ENCODE measurements at regions not wholly inside any gene's neighbourhood (a gene's known extent, or its start where the extent isn't known, plus 50 kb on each side); places are given as distances from the start of the nearest gene placed in this dataset.

DNA sequence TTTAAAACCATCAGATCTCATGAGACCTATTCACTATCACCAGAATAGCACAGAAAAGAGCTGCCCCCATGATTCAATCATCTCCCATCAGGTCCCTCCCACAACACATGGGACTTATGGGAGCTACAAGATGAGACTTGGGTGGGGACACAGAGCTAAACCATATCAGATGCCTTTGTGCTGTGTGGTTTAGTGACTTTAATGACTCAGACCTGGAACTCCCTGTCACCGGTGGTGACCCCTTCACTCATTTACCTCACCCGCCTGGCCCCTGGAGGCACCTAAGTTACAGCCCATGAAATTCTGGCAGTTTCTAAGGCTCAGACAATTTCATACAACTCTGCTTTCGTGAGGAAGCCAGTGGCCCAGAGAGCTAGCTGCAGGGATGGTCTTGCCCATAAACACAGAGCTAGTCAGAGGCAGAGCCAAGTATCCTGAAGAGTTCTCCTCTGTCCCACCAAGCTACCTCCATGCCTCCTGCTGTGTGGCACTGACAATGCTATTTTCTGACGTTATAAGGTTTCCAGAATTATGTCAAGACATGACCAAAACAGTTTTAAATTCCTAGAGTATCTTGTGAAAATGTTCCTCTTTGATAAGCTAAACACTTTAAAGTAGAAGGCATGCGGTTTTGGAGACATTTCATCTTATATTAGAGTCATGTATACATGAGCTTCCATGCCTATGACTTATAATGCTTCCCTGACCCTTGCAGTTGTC lies 231.1 kb upstream of the IL12A start:
- no peak for TF ChIP-seq FOXP2 (optimal IDR thresholded peaks at IDR 0.05; ENCODE audit: control extremely low read depth, extremely low read length, insufficient read depth)
- TF ChIP-seq EZH2 (IDR thresholded peaks at IDR 0.05) = no peak
- no peak for TF ChIP-seq POLR2AphosphoS5 (IDR thresholded peaks at IDR 0.05; ENCODE audit: borderline replicate concordance, low read depth, low read length)
- DNase-seq (ENCODE audit: low read depth, low spot score) = no peak
- H3K9ac ChIP-seq (ENCODE audit: insufficient read length) = no peak overlapping the region
- H3K36me3 ChIP-seq (ENCODE audit: insufficient read depth, low read length) = no peaks in the 10 kb centered on the region
- no peak overlapping the region for H3K27ac ChIP-seq
- H3K4me3 ChIP-seq = no peak overlapping the region
- no peaks in the 10 kb centered on the region for H3K9me3 ChIP-seq (ENCODE audit: low read depth, low read length)

DNA sequence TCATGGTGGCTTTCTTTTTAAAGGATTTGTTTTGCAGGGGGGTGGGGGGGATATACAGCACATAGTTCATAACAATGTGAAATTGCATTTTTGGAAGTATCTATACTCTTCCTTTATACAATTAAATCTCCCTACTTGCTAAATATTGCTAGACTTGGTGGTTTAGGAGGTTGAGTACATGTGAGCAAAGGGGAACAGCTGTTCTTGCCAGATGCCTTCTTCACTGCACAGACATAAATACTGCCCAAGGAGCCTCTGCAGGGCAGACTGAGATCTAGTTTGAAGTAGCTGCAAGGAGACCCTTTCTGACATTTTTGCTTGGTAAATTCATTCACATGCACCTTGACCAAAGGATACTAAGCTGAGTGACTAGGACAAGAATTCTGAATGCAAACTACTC lies 228.6 kb upstream of the IL12A start:
- Histone ChIP-seq H3K9ac (ENCODE audit: insufficient read length) (no peak overlapping the region), H3K27ac (no peak overlapping the region), H3K36me3 (ENCODE audit: insufficient read depth, low read length) (no peaks in the 10 kb centered on the region), H3K4me3 (no peak overlapping the region), H3K9me3 (ENCODE audit: low read depth, low read length) (no peaks in the 10 kb centered on the region)
- DNase-seq (ENCODE audit: low read depth, low spot score) = no peak
- TF ChIP-seq FOXP2 (optimal IDR thresholded peaks at IDR 0.05; ENCODE audit: control extremely low read depth, extremely low read length, insufficient read depth) = no peak
- TF ChIP-seq POLR2AphosphoS5 (IDR thresholded peaks at IDR 0.05; ENCODE audit: borderline replicate concordance, low read depth, low read length) = no peak
- no peak for TF ChIP-seq EZH2 (IDR thresholded peaks at IDR 0.05)

DNA sequence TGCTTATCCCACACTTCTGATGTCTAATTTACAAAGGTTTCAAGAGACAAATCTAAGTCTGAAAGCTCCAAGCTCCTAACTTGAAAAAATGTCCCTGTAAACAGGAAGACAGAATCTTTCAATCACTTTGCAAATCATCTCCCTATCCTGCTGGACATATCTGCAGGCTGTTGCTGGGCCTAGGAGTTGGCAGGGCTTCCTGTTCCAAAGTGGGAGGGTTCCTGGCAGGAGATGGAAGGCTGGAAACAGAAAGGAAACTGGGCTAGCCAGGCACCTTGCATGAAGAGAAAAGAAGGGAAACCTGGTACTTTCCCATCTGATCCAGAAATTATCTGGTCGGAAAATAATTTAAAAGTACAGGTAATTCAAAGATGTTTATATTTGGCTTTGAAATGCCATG lies 227.3 kb upstream of the IL12A start:
- H3K4me3 ChIP-seq = no peak overlapping the region
- no peak for DNase-seq (ENCODE audit: low read depth, low spot score)
- H3K36me3 ChIP-seq (ENCODE audit: insufficient read depth, low read length) = no peaks in the 10 kb centered on the region
- H3K9ac ChIP-seq (ENCODE audit: insufficient read length) = no peak overlapping the region
- H3K27ac ChIP-seq = no peak overlapping the region
- no peaks in the 10 kb centered on the region for H3K9me3 ChIP-seq (ENCODE audit: low read depth, low read length)
- TF ChIP-seq FOXP2 (optimal IDR thresholded peaks at IDR 0.05; ENCODE audit: control extremely low read depth, extremely low read length, insufficient read depth) (no peak), EZH2 (IDR thresholded peaks at IDR 0.05) (no peak), POLR2AphosphoS5 (IDR thresholded peaks at IDR 0.05; ENCODE audit: borderline replicate concordance, low read depth, low read length) (no peak)

DNA sequence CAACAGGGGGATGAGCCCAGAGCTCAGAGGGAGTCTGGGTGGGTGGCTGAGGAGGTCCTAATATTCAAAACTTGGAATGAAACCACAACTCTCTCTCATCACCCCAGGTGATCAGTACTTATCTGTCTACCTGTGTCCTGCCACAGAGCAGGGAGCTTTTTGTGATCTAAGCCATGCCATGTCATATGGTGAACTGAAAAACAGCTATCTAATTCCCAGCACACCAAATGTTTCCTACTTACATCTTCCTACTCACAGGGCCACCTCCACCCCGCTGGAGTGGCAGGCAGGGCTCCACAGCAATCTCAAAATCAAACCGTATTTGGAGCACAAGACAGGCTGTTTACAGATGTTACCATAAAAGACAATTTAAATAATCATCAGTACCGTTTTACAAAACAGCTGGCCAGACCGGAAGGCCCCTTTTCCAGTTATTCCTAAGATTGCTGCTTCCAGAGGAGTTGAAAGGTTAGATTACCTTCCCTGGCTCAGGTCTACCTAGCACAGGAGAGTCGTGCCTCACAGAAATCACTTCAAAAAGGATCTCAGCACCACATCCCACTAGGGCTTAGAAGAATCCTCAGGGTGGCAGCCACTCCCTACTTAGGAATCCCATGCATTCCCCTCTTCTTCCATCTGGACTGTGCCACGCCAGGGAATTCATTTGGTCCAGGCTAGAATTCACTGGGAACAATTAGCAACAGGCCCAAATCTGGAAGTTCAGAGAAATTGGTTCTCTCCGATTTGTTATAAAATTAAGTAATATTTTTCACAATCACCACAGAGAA lies 226.6 kb upstream of the IL12A start:
- H3K9ac ChIP-seq (ENCODE audit: insufficient read length) = no peak overlapping the region
- H3K27ac ChIP-seq = no peak overlapping the region
- H3K36me3 ChIP-seq (ENCODE audit: insufficient read depth, low read length) = no peaks in the 10 kb centered on the region
- no peak for DNase-seq (ENCODE audit: low read depth, low spot score)
- TF ChIP-seq FOXP2 (optimal IDR thresholded peaks at IDR 0.05; ENCODE audit: control extremely low read depth, extremely low read length, insufficient read depth) = no peak
- no peak for TF ChIP-seq EZH2 (IDR thresholded peaks at IDR 0.05)
- TF ChIP-seq POLR2AphosphoS5 (IDR thresholded peaks at IDR 0.05; ENCODE audit: borderline replicate concordance, low read depth, low read length) = no peak
- no peaks in the 10 kb centered on the region for H3K9me3 ChIP-seq (ENCODE audit: low read depth, low read length)
- H3K4me3 ChIP-seq = no peak overlapping the region

DNA sequence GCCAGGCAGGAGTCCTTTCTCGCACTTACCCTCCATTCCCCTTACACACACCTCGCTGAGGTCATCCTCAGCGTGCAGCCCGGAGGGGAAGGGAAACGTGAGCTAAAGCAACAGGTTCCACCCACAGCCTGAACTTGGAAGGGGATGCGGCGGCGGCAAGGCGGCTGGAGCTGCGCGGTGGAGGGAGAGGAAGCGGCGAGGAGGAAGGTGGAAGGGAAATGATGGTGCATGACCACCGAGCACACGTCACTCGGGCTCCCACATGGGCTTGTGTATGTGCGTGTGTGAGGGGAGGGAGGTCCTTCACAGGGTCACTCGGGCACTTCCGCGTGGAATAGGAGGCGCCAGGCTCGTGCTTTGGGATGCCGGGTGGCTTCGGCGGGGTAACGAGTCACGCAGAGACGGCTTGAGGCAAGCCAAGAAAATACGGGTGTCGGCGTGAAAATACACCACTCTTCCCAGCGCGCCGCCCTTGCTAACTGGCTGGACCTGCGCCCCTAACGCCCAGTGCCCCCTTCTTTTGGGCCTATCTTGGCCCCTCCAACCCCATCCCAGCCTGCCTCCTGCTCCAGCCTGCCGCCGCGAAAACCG lies 225.5 kb upstream of the IL12A start:
- Histone ChIP-seq H3K27ac (no peak overlapping the region), H3K4me3 (peak overlapping the region; percentile 85)
- no peak for TF ChIP-seq POLR2AphosphoS5 (IDR thresholded peaks at IDR 0.05; ENCODE audit: borderline replicate concordance, low read depth, low read length)
- no peak for TF ChIP-seq FOXP2 (optimal IDR thresholded peaks at IDR 0.05; ENCODE audit: control extremely low read depth, extremely low read length, insufficient read depth)
- no peak for TF ChIP-seq EZH2 (IDR thresholded peaks at IDR 0.05)

DNA sequence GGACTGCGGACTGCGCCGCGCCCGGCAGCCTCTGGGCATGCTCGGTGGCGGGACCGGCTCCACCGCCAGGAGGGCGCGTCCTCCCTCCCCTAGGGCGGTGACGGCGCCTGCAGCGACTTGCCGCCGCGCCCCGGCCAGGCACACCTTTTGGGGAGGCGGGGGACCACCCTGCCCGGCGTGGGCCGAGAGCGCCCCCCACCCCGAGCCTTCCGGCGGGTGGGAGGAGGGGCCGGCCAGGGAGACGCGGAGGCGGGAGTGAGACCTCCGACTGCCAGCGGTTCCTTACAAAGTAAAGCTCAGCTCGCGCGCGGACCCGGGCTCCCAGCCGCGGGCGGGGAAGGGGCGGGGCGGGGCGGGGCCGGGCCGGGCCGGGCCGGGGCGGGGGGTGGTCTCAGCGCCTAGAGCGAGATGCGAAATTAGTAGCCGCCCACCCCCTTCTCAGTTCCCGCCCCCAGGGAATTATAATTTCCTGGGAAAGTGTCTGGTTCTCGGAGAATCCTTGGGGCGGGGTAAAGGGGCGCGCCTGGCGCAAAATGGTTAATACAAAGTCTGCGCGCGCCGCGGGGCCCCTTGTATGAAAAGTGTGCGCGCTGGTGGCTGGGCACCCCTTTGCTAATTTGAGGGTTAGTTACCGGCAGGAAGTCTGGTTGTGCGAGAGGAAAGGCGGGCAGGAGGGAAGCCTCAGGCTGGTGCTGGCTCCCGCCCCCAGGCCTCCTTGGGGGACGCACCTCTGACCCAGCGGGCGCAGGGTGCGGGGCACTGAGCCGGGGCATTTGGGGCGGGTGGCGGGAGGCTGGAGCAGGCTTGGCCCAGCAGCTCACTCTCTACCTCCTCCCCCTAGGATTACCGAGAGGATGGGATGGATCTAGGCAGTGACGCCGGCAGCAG lies 224.8 kb upstream of the IL12A start:
- Histone ChIP-seq H3K9me3 (ENCODE audit: low read depth, low read length) (no peaks in the 10 kb centered on the region), H3K27ac (no peak overlapping the region), H3K36me3 (ENCODE audit: insufficient read depth, low read length) (no peaks in the 10 kb centered on the region), H3K9ac (ENCODE audit: insufficient read length) (no peak overlapping the region), H3K4me3 (peak overlapping the region; percentile 85)
- no peak for TF ChIP-seq FOXP2 (optimal IDR thresholded peaks at IDR 0.05; ENCODE audit: control extremely low read depth, extremely low read length, insufficient read depth)
- no peak for TF ChIP-seq EZH2 (IDR thresholded peaks at IDR 0.05)
- no peak for TF ChIP-seq POLR2AphosphoS5 (IDR thresholded peaks at IDR 0.05; ENCODE audit: borderline replicate concordance, low read depth, low read length)
- no peak for DNase-seq (ENCODE audit: low read depth, low spot score)

More for the DNA sequence above, 225.5 kb upstream of the IL12A start:
- Histone ChIP-seq H3K9ac (ENCODE audit: insufficient read length) (no peak overlapping the region), H3K36me3 (ENCODE audit: insufficient read depth, low read length) (no peaks in the 10 kb centered on the region), H3K9me3 (ENCODE audit: low read depth, low read length) (no peaks in the 10 kb centered on the region)
- DNase-seq (ENCODE audit: low read depth, low spot score) = no peak

DNA sequence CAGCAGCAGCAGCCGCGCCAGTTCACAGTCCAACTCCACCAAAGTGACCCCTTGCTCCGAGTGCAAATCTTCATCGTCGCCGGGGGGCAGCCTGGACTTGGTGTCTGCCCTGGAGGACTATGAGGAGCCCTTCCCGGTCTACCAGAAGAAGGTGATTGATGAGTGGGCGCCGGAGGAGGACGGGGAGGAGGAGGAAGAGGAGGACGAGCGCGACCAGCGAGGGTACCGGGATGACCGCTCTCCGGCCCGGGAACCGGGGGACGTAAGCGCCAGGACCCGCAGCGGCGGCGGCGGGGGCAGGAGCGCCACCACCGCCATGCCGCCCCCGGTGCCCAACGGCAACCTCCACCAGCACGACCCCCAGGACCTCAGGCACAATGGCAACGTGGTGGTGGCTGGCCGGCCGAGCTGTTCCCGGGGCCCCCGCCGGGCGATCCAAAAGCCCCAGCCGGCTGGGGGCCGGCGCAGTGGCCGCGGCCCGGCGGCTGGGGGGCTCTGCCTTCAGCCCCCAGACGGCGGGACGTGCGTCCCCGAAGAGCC lies 224.1 kb upstream of the IL12A start:
- no peaks in the 10 kb centered on the region for H3K9me3 ChIP-seq (ENCODE audit: low read depth, low read length)
- no peaks in the 10 kb centered on the region for H3K36me3 ChIP-seq (ENCODE audit: insufficient read depth, low read length)
- TF ChIP-seq FOXP2 (optimal IDR thresholded peaks at IDR 0.05; ENCODE audit: control extremely low read depth, extremely low read length, insufficient read depth) = no peak
- no peak for TF ChIP-seq POLR2AphosphoS5 (IDR thresholded peaks at IDR 0.05; ENCODE audit: borderline replicate concordance, low read depth, low read length)
- no peak for TF ChIP-seq EZH2 (IDR thresholded peaks at IDR 0.05)
- H3K4me3 ChIP-seq = peak overlapping the region; percentile 85
- no peak for DNase-seq (ENCODE audit: low read depth, low spot score)
- no peak overlapping the region for H3K27ac ChIP-seq
- H3K9ac ChIP-seq (ENCODE audit: insufficient read length) = no peak overlapping the region

All from SK-N-MC (cell line).